RPMI7951 (cell line): ENCODE measurements at regions not wholly inside any gene's neighbourhood (a gene's known extent, or its start where the extent isn't known, plus 50 kb on each side); places are given as distances from the start of the nearest gene placed in this dataset.
A peak's percentile ranks its signal among the peaks of the same experiment; 100 is the strongest.

Source experiments
- DNase-seq: peaks from one replicate; pipeline ENCODE4 v3.0.0-alpha.2; 2012; ENCODE audit warnings: low read depth

DNA sequence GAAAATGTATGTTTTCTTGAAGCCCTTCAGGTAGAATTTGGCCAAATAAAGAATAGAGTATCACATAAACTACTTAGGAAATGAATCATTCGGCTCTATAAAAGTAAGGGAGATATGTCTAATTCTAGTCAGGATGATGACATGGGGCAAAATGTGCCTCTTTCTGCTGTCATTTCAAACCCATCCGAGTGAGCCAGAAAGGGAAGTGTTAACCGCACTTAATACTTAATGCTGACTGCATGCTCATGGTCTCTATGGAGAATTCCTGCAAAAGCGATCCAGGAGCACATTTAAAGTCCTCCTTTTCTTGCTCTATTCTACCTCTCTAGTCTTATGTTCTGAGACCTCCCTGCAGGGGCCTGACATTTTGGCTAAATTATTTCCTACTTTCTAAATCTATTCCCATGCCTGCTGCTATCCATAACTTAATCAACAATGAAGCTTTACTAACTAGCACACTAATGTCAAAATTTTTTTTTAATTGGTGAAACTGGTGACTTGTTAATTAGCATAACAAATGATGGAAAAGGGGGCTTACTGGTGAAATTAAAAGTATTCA lies 127.4 kb downstream of the CDC42EP3 start:
- no peak for DNase-seq

DNA sequence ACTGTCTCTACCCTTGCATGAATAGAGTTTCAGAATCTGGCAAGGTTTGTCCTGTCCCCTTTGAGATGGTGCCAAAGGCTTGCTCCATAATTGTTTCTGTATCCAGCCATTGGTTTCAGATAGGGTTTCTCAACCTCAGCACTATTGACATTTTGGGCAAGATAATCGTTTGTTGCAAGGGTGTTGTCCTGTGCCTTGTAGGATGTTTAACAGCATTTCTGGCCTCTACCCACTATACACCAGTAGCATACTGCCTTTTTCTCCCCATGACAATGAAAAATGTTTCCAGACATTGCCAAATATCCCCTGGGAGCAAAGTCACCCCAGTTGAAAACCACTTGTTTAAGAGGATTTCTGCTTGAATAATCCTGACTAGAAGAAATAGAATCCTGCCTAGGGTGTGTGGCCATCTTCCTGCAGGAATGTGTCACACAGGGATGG lies 126.8 kb downstream of the CDC42EP3 start:
- peak; percentile 65 for DNase-seq

DNA sequence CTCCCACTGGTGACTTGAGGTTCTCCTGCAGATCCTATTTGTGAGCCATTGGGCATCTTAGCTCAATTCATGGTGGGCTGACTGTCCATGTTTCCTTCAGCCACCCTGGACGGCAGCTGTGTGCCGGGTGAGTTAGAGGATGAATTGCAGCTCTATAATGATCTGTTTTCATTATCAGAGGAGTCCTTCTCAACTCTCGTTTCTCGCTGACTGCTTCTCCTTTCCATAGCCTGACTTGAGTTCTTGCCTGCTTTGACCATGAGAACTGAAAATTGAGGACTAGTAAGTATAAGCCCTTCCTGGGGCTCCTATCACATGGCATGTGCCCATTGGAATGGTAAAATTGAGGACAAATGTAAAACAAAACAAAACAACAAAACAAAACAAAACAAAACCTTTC lies 121.8 kb downstream of the CDC42EP3 start:
- DNase-seq: no peak

DNA sequence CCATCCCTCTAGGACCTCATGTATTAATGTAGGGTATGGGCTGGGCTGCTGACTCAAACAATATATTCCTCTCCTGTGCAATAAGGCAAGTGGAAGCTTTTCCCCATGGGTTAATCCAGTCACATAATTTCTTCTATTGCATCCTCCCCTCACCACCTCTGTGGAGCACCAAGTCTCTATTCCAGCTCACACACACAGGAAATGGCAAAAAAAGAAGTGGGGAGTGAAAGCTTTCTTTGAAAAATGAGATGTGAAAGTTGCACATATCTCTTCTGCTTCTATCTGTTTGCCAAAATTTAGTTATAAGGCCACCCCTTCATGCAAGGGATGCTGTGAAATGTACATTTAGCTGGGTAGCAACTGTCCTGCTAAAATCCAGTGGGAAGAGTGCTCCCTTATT lies 121.3 kb downstream of the CDC42EP3 start:
- no peak for DNase-seq

DNA sequence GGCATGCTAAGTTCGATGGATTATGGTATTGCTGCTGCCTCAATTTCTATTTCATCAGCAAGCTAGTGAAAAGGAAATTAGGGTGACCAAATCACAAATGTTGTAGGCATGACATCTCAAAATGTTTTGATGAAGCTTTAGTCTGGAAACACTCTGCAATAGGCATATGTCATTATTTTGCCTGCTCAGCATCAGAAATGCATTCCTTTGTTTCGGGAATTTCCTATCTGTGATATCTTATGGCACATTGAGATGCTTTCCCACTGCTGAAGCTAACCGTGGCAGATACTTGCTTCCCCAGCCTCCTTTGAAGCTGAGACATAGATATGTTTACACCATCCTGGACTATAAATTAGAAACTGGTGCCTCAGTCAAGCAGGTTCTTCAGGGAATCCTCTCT lies 119.7 kb downstream of the CDC42EP3 start:
- DNase-seq: no peak

DNA sequence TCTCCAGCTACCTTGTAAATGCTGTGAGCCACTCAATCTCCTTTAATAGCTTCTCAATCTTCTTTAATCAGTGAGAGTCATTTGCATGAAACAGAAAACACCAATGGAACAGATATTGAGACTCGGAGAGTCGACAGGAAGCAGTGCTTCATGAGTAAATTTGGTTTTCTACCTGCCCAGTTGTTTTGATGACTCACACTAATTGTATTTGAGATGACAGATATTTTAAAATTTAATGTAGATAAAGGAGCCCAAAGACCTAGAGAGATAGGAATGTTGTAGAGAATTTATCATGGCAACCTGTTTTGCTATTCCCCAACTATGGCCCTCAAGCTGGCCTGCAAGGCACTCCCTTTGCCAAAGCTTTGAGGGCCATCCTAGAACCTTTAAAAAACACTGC lies 119.1 kb downstream of the CDC42EP3 start:
- no peak for DNase-seq

DNA sequence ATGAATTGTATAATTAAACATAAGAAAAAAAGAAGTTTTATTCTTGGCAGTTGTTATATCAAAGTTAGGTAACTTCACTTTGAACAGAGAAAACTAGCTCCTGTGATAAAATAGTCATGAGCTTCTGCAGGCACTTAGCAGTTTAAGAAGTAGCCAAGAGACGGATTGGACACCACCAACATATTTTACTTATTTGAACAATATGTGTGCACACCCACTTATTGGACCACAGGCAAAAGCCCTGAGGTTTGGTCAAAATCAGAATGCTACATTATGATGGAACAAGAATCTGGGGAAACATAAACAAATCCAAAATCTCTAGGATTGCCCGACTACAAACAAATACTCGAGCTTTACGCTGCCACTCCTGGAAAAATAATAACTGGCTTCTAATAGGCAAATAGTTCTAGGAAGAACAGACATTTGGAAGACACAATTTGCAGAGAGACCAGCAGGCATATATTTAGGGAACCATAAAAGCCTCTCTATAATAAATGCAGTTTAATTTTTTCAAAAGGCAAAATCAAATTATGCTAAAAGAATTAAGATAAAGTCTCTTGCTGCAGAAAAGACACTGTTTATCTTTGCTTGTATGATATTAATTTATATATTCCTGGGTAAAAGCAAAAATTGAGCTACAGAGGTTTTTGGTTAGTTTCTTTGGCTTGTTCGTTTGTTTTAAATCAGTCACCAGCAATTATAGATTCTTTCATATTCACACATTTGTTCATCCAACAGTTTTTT lies 117.9 kb downstream of the CDC42EP3 start:
- DNase-seq: no peak

DNA sequence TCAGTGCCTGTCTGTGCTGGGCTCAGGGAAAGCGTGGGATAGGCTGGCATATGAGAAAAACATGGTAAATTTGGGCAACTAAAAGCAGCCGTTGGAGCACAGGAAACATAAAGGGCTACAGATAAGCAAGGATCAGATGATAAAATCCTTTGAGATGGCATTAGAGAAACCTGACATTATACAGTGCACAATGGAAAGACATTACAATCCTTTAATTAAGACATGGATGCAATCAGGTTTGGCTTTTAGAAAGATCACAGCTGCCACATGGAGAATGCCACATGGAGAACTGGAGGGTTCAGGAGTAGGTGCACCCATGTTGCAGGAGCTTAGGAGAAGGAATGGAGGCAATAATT lies 117.3 kb downstream of the CDC42EP3 start:
- no peak for DNase-seq

DNA sequence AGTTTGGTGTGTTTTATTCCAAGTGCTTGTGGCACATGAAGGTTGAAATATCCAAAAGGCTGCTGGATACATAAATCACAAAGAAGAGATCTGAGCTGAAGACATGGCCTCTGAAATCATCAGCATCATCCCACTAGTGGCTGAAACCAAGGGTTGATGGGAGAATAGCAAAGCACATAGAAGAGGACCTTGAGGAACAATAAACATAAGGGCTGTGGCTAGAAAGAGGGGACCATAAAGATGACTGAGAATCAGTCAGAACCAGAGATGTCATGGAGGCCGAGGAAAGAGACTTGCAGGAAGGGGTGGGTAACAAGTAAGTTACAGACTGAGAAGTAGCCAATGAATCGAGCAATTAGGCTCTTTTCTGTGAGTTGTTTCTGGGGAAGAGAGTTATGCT lies 116.8 kb downstream of the CDC42EP3 start:
- no peak for DNase-seq

DNA sequence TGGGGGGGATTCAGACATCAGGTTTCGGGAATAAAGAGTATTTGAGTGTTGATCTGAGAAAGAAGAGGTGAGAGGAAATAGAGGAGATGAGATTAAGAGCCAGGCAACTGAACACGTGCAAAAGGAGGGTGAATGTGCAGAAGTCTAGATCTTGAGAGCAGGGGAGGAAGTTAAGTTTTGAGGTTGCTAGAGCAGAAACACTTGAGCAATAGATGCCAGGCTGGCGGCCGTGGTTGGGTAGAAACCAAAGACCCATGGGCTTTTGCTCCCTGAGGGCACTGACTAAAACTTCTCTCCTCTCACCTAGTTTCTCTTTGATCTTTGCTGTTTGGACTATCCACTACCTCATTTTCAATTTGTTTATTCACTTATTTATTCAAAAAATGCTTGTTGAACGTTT lies 116.0 kb downstream of the CDC42EP3 start:
- peak; percentile 41 for DNase-seq

DNA sequence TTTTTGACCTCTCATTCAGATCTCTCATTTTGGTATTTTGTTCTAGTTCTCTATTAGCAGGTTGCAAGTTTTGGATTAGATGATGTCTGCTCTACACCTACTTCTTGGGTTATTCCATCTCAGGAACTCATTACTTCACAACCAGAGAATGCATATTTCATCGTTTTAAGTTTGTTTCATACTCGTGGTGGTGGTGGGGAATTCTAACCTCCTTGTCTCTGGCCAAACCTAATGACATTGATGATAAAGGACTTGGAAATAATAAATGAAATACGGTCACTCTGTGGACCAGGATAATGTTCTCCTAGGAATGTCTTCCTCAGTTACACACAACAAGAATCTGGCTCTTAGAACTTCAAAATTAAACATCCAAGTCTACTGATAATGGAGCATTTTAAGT lies 115.2 kb downstream of the CDC42EP3 start:
- DNase-seq: no peak

DNA sequence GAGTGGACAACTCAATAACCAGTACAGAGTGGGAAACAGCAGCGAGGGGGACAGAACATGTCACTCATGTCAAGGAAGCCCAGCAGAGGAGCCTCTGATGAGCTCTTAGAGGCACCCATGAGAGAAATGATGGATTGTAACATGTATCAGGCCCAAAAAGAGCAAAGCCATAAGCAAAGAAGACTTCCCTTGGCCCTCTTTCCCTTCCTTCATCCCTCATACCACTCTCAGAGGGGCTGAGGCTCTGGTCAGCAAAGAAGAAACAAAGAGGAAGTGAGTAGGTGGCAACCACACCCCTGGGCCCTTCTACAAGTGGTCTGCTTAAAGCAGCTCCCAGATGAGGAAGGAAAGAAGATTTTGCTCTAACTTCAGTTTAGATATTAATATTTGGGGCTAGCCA lies 112.8 kb downstream of the CDC42EP3 start:
- no peak for DNase-seq

DNA sequence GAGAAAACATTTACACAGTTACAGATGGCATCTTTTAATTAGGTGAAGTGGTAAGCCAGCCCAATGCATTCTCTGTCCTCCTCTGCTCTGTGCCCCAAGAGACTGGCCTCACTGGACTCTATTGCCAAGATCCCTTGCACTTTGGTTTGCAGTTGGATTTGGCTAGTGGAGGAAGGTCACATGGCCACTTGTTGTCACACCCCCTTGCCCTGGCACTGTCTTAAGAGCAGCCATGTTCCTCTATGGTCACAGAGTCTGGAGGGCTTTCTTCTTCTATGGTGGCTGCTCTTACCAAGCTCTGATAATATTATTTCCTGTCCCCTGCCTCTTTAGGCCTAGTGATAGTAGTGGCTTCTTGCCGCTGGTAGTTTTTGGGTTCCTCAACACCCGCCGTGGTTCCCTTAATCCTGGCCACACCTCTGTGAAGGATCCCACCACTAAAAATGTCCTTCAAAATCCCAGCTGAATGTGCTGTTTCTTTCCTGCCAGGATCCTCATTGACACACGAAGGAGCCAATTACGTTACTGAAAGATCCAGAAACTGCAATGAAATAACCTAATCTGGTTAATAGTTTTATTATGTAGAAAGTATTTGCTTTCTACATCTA lies 111.1 kb downstream of the CDC42EP3 start:
- no peak for DNase-seq

DNA sequence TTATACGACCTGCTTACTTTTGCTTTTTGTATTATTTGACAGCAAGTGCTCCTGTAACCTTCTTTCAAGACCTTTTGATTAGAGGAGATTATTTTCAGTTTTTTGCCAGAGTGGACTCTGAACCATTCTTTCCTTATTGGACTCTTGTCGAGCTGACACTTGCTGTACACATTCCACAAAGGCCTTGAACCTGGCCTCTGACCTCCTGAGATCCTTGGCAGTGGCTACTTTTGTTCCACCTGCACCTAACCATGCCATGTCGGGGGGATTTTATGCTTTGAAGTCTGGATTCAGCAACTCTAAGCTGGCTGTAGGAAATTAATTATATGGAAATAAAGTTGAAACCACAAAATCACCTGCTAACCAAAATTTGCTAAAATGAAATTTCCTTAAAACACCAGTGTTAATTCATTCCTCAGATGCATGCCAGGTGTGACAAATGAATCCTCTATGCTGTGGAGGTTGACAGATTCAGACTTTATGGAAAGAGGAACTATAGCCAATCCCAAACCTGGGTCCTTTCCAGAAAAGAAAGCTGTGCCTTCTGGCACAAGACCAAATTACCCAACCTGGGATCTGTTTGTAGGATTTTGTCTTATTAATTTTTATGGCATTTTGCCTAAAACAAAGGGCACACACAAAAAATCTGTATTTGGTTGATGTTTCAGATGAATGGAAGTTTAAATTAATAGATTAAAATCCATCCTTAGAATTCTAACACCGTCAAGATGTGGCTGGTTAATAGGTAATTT lies 110.4 kb downstream of the CDC42EP3 start:
- no peak for DNase-seq

DNA sequence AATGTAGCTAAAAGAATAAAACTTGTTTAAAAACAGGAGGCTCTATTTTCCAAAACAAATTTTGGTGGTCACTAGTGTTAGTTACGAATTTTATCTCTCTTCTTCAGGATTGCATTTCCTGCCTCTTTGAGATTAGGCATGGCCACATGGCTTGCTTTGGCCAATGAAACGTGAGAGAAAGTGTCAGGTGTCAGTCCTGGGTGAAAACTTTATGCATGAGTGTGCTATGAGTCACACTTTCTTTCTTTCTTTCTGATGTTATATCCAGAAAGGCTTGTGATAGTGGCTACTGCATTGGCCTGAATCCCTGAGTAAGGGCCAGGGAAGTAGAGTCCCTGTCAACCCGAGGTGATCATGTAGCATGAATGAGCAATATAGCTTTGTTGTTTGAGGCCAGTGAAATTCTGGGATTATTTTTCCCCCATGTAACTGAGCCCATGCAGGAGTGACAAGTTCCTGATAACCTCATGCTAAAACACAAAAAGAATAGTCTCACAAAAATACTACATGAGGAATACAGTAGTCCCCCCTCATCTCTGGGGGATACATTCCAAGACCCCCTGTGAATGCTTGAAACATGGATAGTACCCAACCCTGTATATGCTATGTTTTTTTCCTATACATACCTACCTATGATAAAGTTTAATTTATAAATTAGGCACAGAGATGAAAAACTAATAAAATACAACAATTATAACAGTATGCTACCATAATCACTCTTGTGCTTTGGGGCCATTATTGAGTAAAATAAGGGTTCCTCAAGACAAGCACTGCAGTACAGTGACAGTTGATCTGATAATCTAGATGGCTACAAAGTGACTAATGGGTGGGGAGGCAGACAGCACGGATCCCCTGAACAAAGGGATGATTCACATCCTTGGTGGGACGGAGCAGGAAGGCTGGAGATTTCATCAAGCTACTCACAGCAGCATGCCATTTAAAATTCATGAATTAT lies 109.5 kb downstream of the CDC42EP3 start:
- peak; percentile 98 for DNase-seq

DNA sequence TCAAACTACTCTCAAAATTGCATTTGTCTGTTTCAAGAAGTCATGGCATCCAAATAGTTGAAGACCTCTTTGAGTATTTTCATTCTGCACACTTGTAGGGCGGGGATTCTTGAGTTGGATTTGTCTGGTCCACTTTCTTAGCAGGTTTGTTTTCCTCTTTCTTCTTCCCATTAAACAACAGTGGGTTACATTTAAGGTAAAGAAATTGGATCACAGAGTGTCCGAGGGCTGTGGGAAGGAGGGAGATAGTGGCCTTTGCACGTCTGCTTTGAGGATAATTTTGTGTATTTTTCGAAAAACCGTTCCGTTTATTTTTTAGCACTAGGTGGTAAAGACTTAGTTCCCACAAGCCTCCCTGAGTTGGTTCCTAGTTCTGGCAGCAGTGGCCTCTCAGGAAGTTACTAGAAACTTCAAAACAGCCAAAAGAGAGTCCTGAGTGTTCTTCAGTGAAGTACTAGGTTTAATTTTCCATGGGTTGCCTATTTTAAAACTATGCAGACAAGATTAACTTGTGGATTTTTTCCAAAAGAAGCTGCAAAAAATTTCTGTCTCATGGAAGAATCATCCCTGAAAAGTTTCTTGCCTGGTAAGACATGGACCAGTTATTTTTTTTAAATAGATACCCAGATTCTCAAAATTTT lies 107.9 kb downstream of the CDC42EP3 start:
- DNase-seq: no peak

DNA sequence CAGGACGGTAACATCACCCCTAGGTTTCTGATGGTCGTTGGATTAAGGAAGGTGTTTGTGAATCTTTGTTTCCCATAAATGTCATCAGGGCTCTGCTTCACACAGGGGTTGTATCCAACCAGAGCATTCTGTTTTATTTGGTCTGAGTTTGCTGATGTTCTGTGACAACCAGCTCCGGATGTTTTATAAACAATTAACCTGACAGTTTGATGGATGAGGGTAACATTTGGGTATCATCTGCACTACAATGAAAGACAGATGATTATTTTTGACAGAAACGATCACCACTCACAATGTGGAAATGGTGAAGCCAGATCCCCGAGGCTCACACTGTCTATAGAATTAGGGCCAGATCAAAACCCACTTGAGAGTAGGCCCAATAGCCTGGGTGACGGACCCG lies 107.1 kb downstream of the CDC42EP3 start:
- DNase-seq: no peak

DNA sequence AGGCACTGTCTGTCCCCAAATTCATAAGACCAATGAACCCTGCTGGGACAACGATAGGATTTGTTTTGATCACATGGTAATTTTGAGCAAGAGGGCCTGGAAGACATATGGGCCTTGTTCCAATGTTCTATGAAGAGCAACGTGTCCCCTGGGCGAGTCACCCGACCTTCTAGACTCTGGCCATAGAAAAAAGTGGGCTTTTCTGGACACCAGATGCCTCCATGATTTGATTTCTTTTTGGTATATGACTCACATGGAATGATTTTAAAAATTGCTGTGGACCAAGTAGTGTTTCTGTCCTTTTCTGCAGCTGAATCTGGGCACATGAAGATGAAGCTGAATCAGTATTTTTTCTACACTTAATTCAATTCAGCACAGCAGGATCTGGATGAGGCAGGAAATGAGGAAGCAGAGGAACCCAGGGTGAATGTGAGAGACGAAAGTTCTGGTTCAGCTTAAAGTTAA lies 104.9 kb downstream of the CDC42EP3 start:
- peak; percentile 89 for DNase-seq

DNA sequence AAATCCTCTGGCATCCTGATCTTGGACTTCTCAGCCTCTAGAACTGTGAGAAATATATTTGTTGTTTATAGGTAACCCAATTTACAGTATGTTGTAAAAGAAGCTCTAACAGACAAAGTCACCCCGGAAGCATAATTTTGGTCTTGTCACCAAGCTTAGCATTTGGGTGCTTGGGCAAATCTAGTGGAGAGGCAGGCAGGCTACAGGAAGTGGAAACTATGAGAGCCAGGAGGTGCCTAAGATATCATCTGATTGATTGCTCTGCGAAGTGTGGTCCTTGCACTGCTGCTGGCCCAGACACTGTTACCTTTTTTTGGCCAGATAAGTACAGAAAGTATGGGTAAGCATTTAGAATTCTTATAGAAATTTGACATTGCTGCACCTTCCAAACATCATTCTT lies 102.9 kb downstream of the CDC42EP3 start:
- DNase-seq: no peak

DNA sequence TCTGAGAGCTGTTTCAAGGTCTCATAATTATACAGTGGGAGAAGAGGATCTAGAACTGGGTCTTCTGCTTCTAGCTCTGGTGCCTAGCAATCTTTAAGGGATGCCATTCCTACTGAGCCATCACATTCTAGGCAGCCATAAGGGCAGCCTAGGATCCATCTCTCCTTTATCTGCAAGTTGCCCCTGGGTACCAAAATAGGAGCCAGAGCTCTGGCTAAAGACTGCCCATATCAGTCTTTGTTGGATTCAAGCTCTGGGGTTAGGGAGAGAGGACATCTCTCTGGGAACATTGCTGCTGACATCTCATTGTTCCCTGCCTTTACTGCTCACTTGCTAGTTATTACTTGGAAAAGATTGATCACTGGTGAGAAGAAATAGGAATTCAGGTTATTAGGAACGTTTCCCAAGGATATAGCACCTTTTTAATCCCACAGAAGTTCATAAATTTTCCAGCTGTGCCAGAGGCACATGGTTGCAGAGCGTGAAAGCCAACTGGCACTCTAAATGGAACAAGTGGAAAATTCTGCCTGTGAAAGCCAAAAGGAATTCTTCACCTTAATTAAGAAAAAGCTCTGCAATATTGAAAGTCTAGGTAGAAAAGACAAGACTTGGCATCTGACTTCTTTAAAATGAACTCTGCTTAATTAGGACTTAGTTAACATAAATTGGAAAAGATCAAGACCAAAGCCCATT lies 102.2 kb downstream of the CDC42EP3 start:
- DNase-seq: no peak
